ENCODE measurements at regions not wholly inside any gene's neighbourhood (a gene's known extent, or its start where the extent isn't known, plus 50 kb on each side); places are given as distances from the start of the nearest gene placed in this dataset.

GRCh38 chr1:221559911-221560310, 182.0 kb downstream of the DUSP10 start:
- WGBS (ENCODE audit: extremely low coverage, insufficient coverage, insufficient read length) = no CpG with 5 or more reads among the region's 4 CpGs
- Histone ChIP-seq H2BK120ac (ENCODE audit: insufficient read depth, low read length, poor library complexity) (no peak overlapping the region), H3K14ac (ENCODE audit: low read length) (no peak overlapping the region), H3K18ac (ENCODE audit: low read length) (no peak overlapping the region), H3K4me1 (ENCODE audit: control insufficient read depth in 1 of 2, insufficient read depth in 2 of 2, low read length in 2 of 2) (no peaks in the 10 kb centered on the region), H3K79me2 (ENCODE audit: control insufficient read depth, insufficient read depth, low read length, poor library complexity) (no peaks in the 10 kb centered on the region), H3K9me3 (ENCODE audit: insufficient read depth, low read depth, low read length) (peaks cover 2% of the 10 kb centered on the region), H2BK12ac (ENCODE audit: low read length) (no peak overlapping the region), H3K4ac (ENCODE audit: low read depth, low read length) (no peak overlapping the region), H3K4me2 (ENCODE audit: low read length) (no peak overlapping the region), H4K91ac (ENCODE audit: low read depth, low read length) (no peak overlapping the region), H4K12ac (ENCODE audit: low read depth, low read length) (no peak overlapping the region), H3K4me3 (ENCODE audit: low read depth, low read length) (no peak overlapping the region), H3K36me3 (ENCODE audit: control insufficient read depth in 1 of 2, insufficient read depth in 2 of 2, low read length in 2 of 2) (no peaks in the 10 kb centered on the region), H2BK5ac (ENCODE audit: low read depth, low read length, poor library complexity) (no peak overlapping the region), H3K23ac (ENCODE audit: low read length) (no peak overlapping the region), H4K8ac (ENCODE audit: low read depth, low read length) (no peak overlapping the region), H3K27me3 (ENCODE audit: insufficient read depth, low read length) (no peaks in the 10 kb centered on the region), H3K27ac (ENCODE audit: low read depth, low read length) (no peak overlapping the region), H2AFZ (ENCODE audit: insufficient read depth, low read length, poor library complexity) (no peak overlapping the region), H2AK5ac (ENCODE audit: low read length) (no peak overlapping the region), H3K79me1 (ENCODE audit: low read length) (no peaks in the 10 kb centered on the region), H3K9ac (ENCODE audit: low read length) (no peak overlapping the region)
- peak in 1 of 2 donors; percentile 66 for DNase-seq

- no peak overlapping the region for H3K18ac ChIP-seq (ENCODE audit: low read length)
- no peak overlapping the region for H2BK5ac ChIP-seq (ENCODE audit: low read depth, low read length, poor library complexity)
- H3K4me2 ChIP-seq (ENCODE audit: low read length) = no peak overlapping the region
- H2BK12ac ChIP-seq (ENCODE audit: low read length) = no peak overlapping the region
- no peak for DNase-seq
- H3K27me3 ChIP-seq (ENCODE audit: insufficient read depth, low read length) = no peaks in the 10 kb centered on the region
- H3K14ac ChIP-seq (ENCODE audit: low read length) = no peak overlapping the region
- no peaks in the 10 kb centered on the region for H3K79me1 ChIP-seq (ENCODE audit: low read length)
- H3K79me2 ChIP-seq (ENCODE audit: control insufficient read depth, insufficient read depth, low read length, poor library complexity) = no peaks in the 10 kb centered on the region
- no peak overlapping the region for H2AK5ac ChIP-seq (ENCODE audit: low read length)
- no peak overlapping the region for H3K27ac ChIP-seq (ENCODE audit: low read depth, low read length)
- no peaks in the 10 kb centered on the region for H3K36me3 ChIP-seq (ENCODE audit: control insufficient read depth in 1 of 2, insufficient read depth in 2 of 2, low read length in 2 of 2)
- no CpG with 5 or more reads among the region's 9 CpGs for WGBS (ENCODE audit: extremely low coverage, insufficient coverage, insufficient read length)
- peaks cover 2% of the 10 kb centered on the region for H3K9me3 ChIP-seq (ENCODE audit: insufficient read depth, low read depth, low read length)
- no peaks in the 10 kb centered on the region for H3K4me1 ChIP-seq (ENCODE audit: control insufficient read depth in 1 of 2, insufficient read depth in 2 of 2, low read length in 2 of 2)
- H2AFZ ChIP-seq (ENCODE audit: insufficient read depth, low read length, poor library complexity) = no peak overlapping the region
- H3K23ac ChIP-seq (ENCODE audit: low read length) = no peak overlapping the region
- no peak overlapping the region for H3K4ac ChIP-seq (ENCODE audit: low read depth, low read length)
- H4K8ac ChIP-seq (ENCODE audit: low read depth, low read length) = no peak overlapping the region
- H4K91ac ChIP-seq (ENCODE audit: low read depth, low read length) = no peak overlapping the region
- H2BK120ac ChIP-seq (ENCODE audit: insufficient read depth, low read length, poor library complexity) = no peak overlapping the region
- no peak overlapping the region for H3K9ac ChIP-seq (ENCODE audit: low read length)
- H3K4me3 ChIP-seq (ENCODE audit: low read depth, low read length) = no peak overlapping the region
- no peak overlapping the region for H4K12ac ChIP-seq (ENCODE audit: low read depth, low read length)
These were observed 179.1 kb downstream of the DUSP10 start for GRCh38 chr1:221562542-221563475.

- Histone ChIP-seq H4K12ac (ENCODE audit: low read depth, low read length) (no peak overlapping the region), H3K27ac (ENCODE audit: low read depth, low read length) (no peak overlapping the region), H3K36me3 (ENCODE audit: control insufficient read depth in 1 of 2, insufficient read depth in 2 of 2, low read length in 2 of 2) (no peaks in the 10 kb centered on the region), H3K79me2 (ENCODE audit: control insufficient read depth, insufficient read depth, low read length, poor library complexity) (no peaks in the 10 kb centered on the region), H3K4ac (ENCODE audit: low read depth, low read length) (no peak overlapping the region), H3K4me3 (ENCODE audit: low read depth, low read length) (no peak overlapping the region), H2AFZ (ENCODE audit: insufficient read depth, low read length, poor library complexity) (no peak overlapping the region), H3K18ac (ENCODE audit: low read length) (no peak overlapping the region), H2BK12ac (ENCODE audit: low read length) (no peak overlapping the region), H2BK5ac (ENCODE audit: low read depth, low read length, poor library complexity) (no peak overlapping the region), H2AK5ac (ENCODE audit: low read length) (no peak overlapping the region), H3K27me3 (ENCODE audit: insufficient read depth, low read length) (no peaks in the 10 kb centered on the region), H3K23ac (ENCODE audit: low read length) (peak overlapping the region; percentile 97), H3K9ac (ENCODE audit: low read length) (no peak overlapping the region), H3K9me3 (ENCODE audit: insufficient read depth, low read depth, low read length) (peaks cover 2% of the 10 kb centered on the region), H3K4me2 (ENCODE audit: low read length) (no peak overlapping the region), H2BK120ac (ENCODE audit: insufficient read depth, low read length, poor library complexity) (no peak overlapping the region), H3K4me1 (ENCODE audit: control insufficient read depth in 1 of 2, insufficient read depth in 2 of 2, low read length in 2 of 2) (no peaks in the 10 kb centered on the region), H3K14ac (ENCODE audit: low read length) (no peak overlapping the region), H4K8ac (ENCODE audit: low read depth, low read length) (no peak overlapping the region), H3K79me1 (ENCODE audit: low read length) (no peaks in the 10 kb centered on the region), H4K91ac (ENCODE audit: low read depth, low read length) (no peak overlapping the region)
- no peak for DNase-seq
- WGBS (ENCODE audit: extremely low coverage, insufficient coverage, insufficient read length) = no CpG with 5 or more reads among the region's 24 CpGs
These were observed 178.4 kb downstream of the DUSP10 start for GRCh38 chr1:221563476-221563921.

GRCh38 chr1:221564891-221565290, 177.0 kb downstream of the DUSP10 start:
- Histone ChIP-seq H3K4ac (ENCODE audit: low read depth, low read length) (no peak overlapping the region), H3K4me2 (ENCODE audit: low read length) (no peak overlapping the region), H2BK5ac (ENCODE audit: low read depth, low read length, poor library complexity) (no peak overlapping the region), H3K23ac (ENCODE audit: low read length) (no peak overlapping the region), H4K8ac (ENCODE audit: low read depth, low read length) (no peak overlapping the region), H2AK5ac (ENCODE audit: low read length) (no peak overlapping the region), H4K91ac (ENCODE audit: low read depth, low read length) (no peak overlapping the region), H2BK120ac (ENCODE audit: insufficient read depth, low read length, poor library complexity) (no peak overlapping the region), H2AFZ (ENCODE audit: insufficient read depth, low read length, poor library complexity) (no peak overlapping the region), H3K36me3 (ENCODE audit: control insufficient read depth in 1 of 2, insufficient read depth in 2 of 2, low read length in 2 of 2) (no peaks in the 10 kb centered on the region), H4K12ac (ENCODE audit: low read depth, low read length) (no peak overlapping the region), H3K79me2 (ENCODE audit: control insufficient read depth, insufficient read depth, low read length, poor library complexity) (no peaks in the 10 kb centered on the region), H3K18ac (ENCODE audit: low read length) (no peak overlapping the region), H3K9me3 (ENCODE audit: insufficient read depth, low read depth, low read length) (peaks cover 2% of the 10 kb centered on the region), H3K4me3 (ENCODE audit: low read depth, low read length) (no peak overlapping the region), H3K27me3 (ENCODE audit: insufficient read depth, low read length) (no peaks in the 10 kb centered on the region), H3K9ac (ENCODE audit: low read length) (no peak overlapping the region), H3K79me1 (ENCODE audit: low read length) (no peaks in the 10 kb centered on the region), H3K27ac (ENCODE audit: low read depth, low read length) (no peak overlapping the region), H3K14ac (ENCODE audit: low read length) (no peak overlapping the region), H2BK12ac (ENCODE audit: low read length) (no peak overlapping the region), H3K4me1 (ENCODE audit: control insufficient read depth in 1 of 2, insufficient read depth in 2 of 2, low read length in 2 of 2) (no peaks in the 10 kb centered on the region)
- WGBS (ENCODE audit: extremely low coverage, insufficient coverage, insufficient read length) = no CpG with 5 or more reads among the region's 2 CpGs
- no peak for DNase-seq

All from trophoblast cell (in vitro differentiated cells and primary cell).